HepG2 (cell line): ENCODE measurements at regions not wholly inside any gene's neighbourhood (a gene's known extent, or its start where the extent isn't known, plus 50 kb on each side); places are given as distances from the start of the nearest gene placed in this dataset.

Source experiments
- ATAC-seq: fragments of 200-7000 bp; cut with Tn5 transposase; 3 replicates; pipeline ENCODE4 v1.9.1; 2020; ENCODE audit warnings: mild to moderate bottlenecking, moderate library complexity
- BruUV-seq: library from RNA; stranded (reverse); fragments of 400-500 nt; replicated peaks from 2 replicates; lab custom pipeline; 2021; lab: Mats Ljungman, UMichigan
- CTCF ChIA-PET: fragments of 300-600 bp; formaldehyde crosslinking; extraction: SDS; loops from one replicate; lab custom pipeline; 2021; ENCODE audit warnings: low total read pairs, inconsistent platforms, low intra/inter-chr PET ratio; lab: Yijun Ruan, JAX
- POLR2A ChIA-PET: fragments of 350-600 bp; sonication (Branson Sonifier 250); formaldehyde crosslinking; loops from one replicate; lab custom pipeline; 2020; ENCODE audit warnings: antibody characterized with exemption, inconsistent platforms; lab: Yijun Ruan, JAX
- DNase-seq: peaks from one replicate; pipeline ENCODE4 v3.0.0-alpha.2; 2015; ENCODE audit warnings: low spot score
- FAIRE-seq: peaks from 3 replicates; lab custom pipeline; 2011; peaks lifted over from hg19 to GRCh38; lab: Jason Lieb, UNC
- H2AFZ ChIP-seq: one replicate; pipeline ENCODE4 v1.6.1; 2011; ENCODE audit warnings: low read length, inconsistent platforms
- H3K27ac ChIP-seq: fragments of 300-600 bp; 3 replicates; pipeline ENCODE4 v1.8.0; 2011; ENCODE audit warnings: mixed run types, mild to moderate bottlenecking, mixed read lengths, low read length, inconsistent platforms; ENCODE audit not compliant: insufficient read depth; ENCODE audit errors: extremely low read length
- H3K27me3 ChIP-seq, 2 experiments: fragments of 200-600 bp in 1 of 2; 2 replicates in 1 of 2; 3 replicates in 1 of 2; pipeline versions ENCODE4 v1.6.0 to v1.8.0; 2011; ENCODE audit warnings: low read length in 2 of 2, mild to moderate bottlenecking in 2 of 2, moderate library complexity in 2 of 2, inconsistent platforms in 1 of 2; ENCODE audit not compliant: insufficient read depth in 2 of 2, control insufficient read depth in 1 of 2
- H3K36me3 ChIP-seq, 2 experiments: fragments of 200-600 bp in 1 of 2; replicated peaks in 1 of 2; 2 replicates in 1 of 2; 3 replicates in 1 of 2; pipeline versions ENCODE4 v1.5.1 to v1.8.0; 2011; ENCODE audit warnings: low read length in 2 of 2, inconsistent platforms in 1 of 2; ENCODE audit not compliant: insufficient read depth in 2 of 2, control insufficient read depth in 1 of 2
- H3K4me1 ChIP-seq: 2 replicates; pipeline ENCODE4 v1.5.1; 2012; ENCODE audit warnings: low read length, inconsistent platforms; ENCODE audit not compliant: insufficient read depth
- H3K4me2 ChIP-seq: 2 replicates; pipeline ENCODE4 v1.6.0; 2011; ENCODE audit warnings: low read depth, low read length, inconsistent platforms
- H3K4me3 ChIP-seq, 3 experiments: fragments of 200-600 bp in 1 of 3; sonication (generic), shearing (Covaris generic) in 1 of 3; replicated peaks in 1 of 3; 2 replicates each; pipeline ENCODE4 v1.5.1; 2011 to 2016; ENCODE audit warnings: low read length in 3 of 3, inconsistent platforms in 2 of 3, low read depth in 2 of 3, mild to moderate bottlenecking in 2 of 3, control low read depth in 1 of 3, mixed read lengths in 1 of 3; ENCODE audit not compliant: insufficient read depth in 1 of 3
- H3K79me2 ChIP-seq: one replicate; pipeline ENCODE4 v1.6.1; 2011; ENCODE audit warnings: low read length, inconsistent platforms; ENCODE audit not compliant: insufficient read depth
- H3K9ac ChIP-seq: 2 replicates; pipeline ENCODE4 v1.6.0; 2011; ENCODE audit warnings: mild to moderate bottlenecking, low read depth, low read length, inconsistent platforms; ENCODE audit not compliant: insufficient read depth
- H3K9me3 ChIP-seq: 2 replicates; pipeline ENCODE4 v1.5.1; 2012; ENCODE audit warnings: mild to moderate bottlenecking, low read length
- H4K20me1 ChIP-seq: 2 replicates; pipeline ENCODE4 v1.6.0; 2011; ENCODE audit warnings: inconsistent platforms, mild to moderate bottlenecking, low read length, moderate library complexity; ENCODE audit not compliant: insufficient read depth
- RFXAP ChIP-seq: sonication (generic); formaldehyde crosslinking; IDR thresholded peaks from 2 replicates; pipeline ENCODE4 v1.4.0; 2020; ENCODE audit warnings: missing genetic modification reagents, borderline replicate concordance
- TCF12 ChIP-seq, 2 experiments: fragments of 450-650 bp in 1 of 2; sonication (generic) in 1 of 2; formaldehyde crosslinking in 1 of 2; IDR thresholded peaks; 2 replicates each; pipeline versions ENCODE4 v1.6.1 to v1.8.0; 2017 to 2022; ENCODE audit warnings: antibody characterized with exemption in 1 of 2, mild to moderate bottlenecking in 1 of 2, missing genetic modification reagents in 1 of 2, moderate library complexity in 1 of 2
- TGIF2 ChIP-seq: IDR thresholded peaks from 2 replicates; pipeline ENCODE4 v1.6.1; 2016; ENCODE audit warnings: control low read depth, missing compliant biosample characterization
- ZFP90 ChIP-seq: sonication (generic); formaldehyde crosslinking; IDR thresholded peaks from 2 replicates; pipeline ENCODE4 v1.8.0; 2022; ENCODE audit warnings: missing genetic modification reagents, mild to moderate bottlenecking, inconsistent platforms, borderline replicate concordance
- ZNF318 ChIP-seq: sonication (generic); formaldehyde crosslinking; IDR thresholded peaks from 2 replicates; pipeline ENCODE4 v1.4.0; 2020; ENCODE audit warnings: mild to moderate bottlenecking, missing genetic modification reagents
- ZNF652 ChIP-seq: IDR thresholded peaks from 2 replicates; pipeline ENCODE4 v1.6.1; 2016; ENCODE audit warnings: low read depth, borderline replicate concordance
- ZNF709 ChIP-seq: sonication (generic); formaldehyde crosslinking; IDR thresholded peaks from 2 replicates; pipeline ENCODE4 v1.5.0; 2020; ENCODE audit warnings: mild to moderate bottlenecking, missing genetic modification reagents
- ZNF839 ChIP-seq: sonication (generic); formaldehyde crosslinking; IDR thresholded peaks from 2 replicates; pipeline ENCODE4 v1.4.0; 2020; ENCODE audit warnings: missing genetic modification reagents, mild to moderate bottlenecking, borderline replicate concordance
- WGBS: methylation state at CpG from one replicate; pipeline ENCODE4 v1.1.6; 2017; ENCODE audit warnings: low lambda C conversion rate; 5-methylcytosine and 5-hydroxymethylcytosine counted together
- in situ Hi-C: cut with HindIII; loops from 2 replicates; pipeline ENCODE4 v1.10.0; 2017; ENCODE audit warnings: low pct_unique_long_range_greater_than_20kb; ENCODE audit not compliant: extremely low pct_ligation_motif_present
- intact Hi-C: fragments of 100-400 bp; cut with micrococcal nuclease; formaldehyde crosslinking; loops from one replicate; pipeline ENCODE4 v1.10.0; 2022; ENCODE audit not compliant: unreplicated experiment

- POLR2A ChIA-PET = no interaction called here
- no peak overlapping the region for H3K4me3 ChIP-seq
- in situ Hi-C loops (no loop called here), intact Hi-C loops (no loop called here)
- H3K27ac ChIP-seq = no peak overlapping the region
- peaks cover 4% of the 10 kb centered on the region; the same call in 1 of the 2 replicates for H3K9me3 ChIP-seq
- TF ChIP-seq ZFP90 (CRISPR knock-in tag) = no peak
- TF ChIP-seq ZNF652 (CRISPR knock-in tag) = no peak
- no peak for TF ChIP-seq TCF12 (IDR thresholded peaks at IDR 0.05)
- no peak for TF ChIP-seq TCF12 (CRISPR knock-in tag; IDR thresholded peaks at IDR 0.05)
- no peak for TF ChIP-seq ZNF318 (CRISPR knock-in tag)
- TF ChIP-seq ZNF839 (CRISPR knock-in tag) = no peak
- TF ChIP-seq ZNF709 (CRISPR knock-in tag) = peak; percentile 100
- TF ChIP-seq TGIF2 = no peak
- no peak for TF ChIP-seq RFXAP (CRISPR knock-in tag)
- H3K27me3 ChIP-seq = peaks cover 23 to 97% of the 10 kb centered on the region in 2 experiments
- H2AFZ ChIP-seq = no peak overlapping the region
- no TSS peak for BruUV-seq
- CTCF ChIA-PET = no interaction called here
- no peaks in the 10 kb centered on the region for H4K20me1 ChIP-seq
- FAIRE-seq (no peak), ATAC-seq (no peak), DNase-seq (no peak)
- no peak overlapping the region for H3K9ac ChIP-seq
- H3K4me2 ChIP-seq = no peak overlapping the region
- no peaks in the 10 kb centered on the region for H3K36me3 ChIP-seq
- WGBS = 4% methylated on average over 9 of the region's 9 CpGs
- H3K79me2 ChIP-seq = no peaks in the 10 kb centered on the region
- no peaks in the 10 kb centered on the region for H3K4me1 ChIP-seq
Observed at GRCh38 chr2:240360645-240361475, 74.6 kb upstream of the GPC1 start.
